CD4-positive, alpha-beta T cell (primary cell): ENCODE measurements at regions not wholly inside any gene's neighbourhood (a gene's known extent, or its start where the extent isn't known, plus 50 kb on each side); places are given as distances from the start of the nearest gene placed in this dataset.

Experiments
- ATAC-seq: fragments of 200-7000 bp; cut with Tn5 transposase; one replicate; pipeline ENCODE4 v1.10.0; 2022; ENCODE audit warnings: mild to moderate bottlenecking; ENCODE audit not compliant: poor library complexity
- CTCF ChIA-PET: fragments of 350-600 bp; sonication (Branson Sonifier 250); formaldehyde crosslinking; loops from one replicate; lab custom pipeline; 2021; ENCODE audit warnings: antibody characterized with exemption, inconsistent platforms; lab: Charles Lee
- POLR2A ChIA-PET: fragments of 350-600 bp; sonication (Branson Sonifier 250); formaldehyde crosslinking; loops from one replicate; lab custom pipeline; 2021; ENCODE audit warnings: antibody characterized with exemption, inconsistent platforms; lab: Charles Lee
- DNase-seq, 14 experiments: peaks; one replicate each; pipeline ENCODE4 v3.0.0-alpha.2; 2013 to 2020; ENCODE audit warnings: mixed read lengths in 2 of 14
- H3K27ac ChIP-seq, 2 donors: one replicate each; pipeline versions ENCODE4 v1.5.1 to v1.7.0; 2013; ENCODE audit warnings: low read length in 2 of 2, low read depth in 1 of 2, mild to moderate bottlenecking in 1 of 2
- H3K27me3 ChIP-seq, 2 experiments: 1 replicate in 1 of 2; 2 replicates in 1 of 2; pipeline versions ENCODE4 v1.6.1 to v1.7.0; 2013; ENCODE audit warnings: low read length in 2 of 2, control low read depth in 1 of 2, mild to moderate bottlenecking in 1 of 2, moderate library complexity in 1 of 2; ENCODE audit not compliant: insufficient read depth in 2 of 2, control insufficient read depth in 1 of 2
- H3K36me3 ChIP-seq: one replicate; pipeline ENCODE4 v1.6.1; 2013; ENCODE audit warnings: low read length, control low read depth; ENCODE audit not compliant: insufficient read depth
- H3K4me1 ChIP-seq: one replicate; pipeline ENCODE4 v1.6.1; 2013; ENCODE audit warnings: low read length, control low read depth; ENCODE audit not compliant: insufficient read depth
- H3K4me3 ChIP-seq: one replicate; pipeline ENCODE4 v1.5.1; 2013; ENCODE audit warnings: mild to moderate bottlenecking, low read length, moderate library complexity
- H3K9me3 ChIP-seq, 2 experiments: 1 replicate in 1 of 2; 2 replicates in 1 of 2; pipeline versions ENCODE4 v1.6.1 to v1.7.0; 2013; ENCODE audit warnings: low read length in 2 of 2, mild to moderate bottlenecking in 2 of 2, control low read depth in 1 of 2, moderate library complexity in 1 of 2; ENCODE audit not compliant: control insufficient read depth in 1 of 2, insufficient read depth in 1 of 2
- H3K27ac Mint-ChIP-seq: one replicate; pipeline ENCODE4 v1.8.0; 2020; ENCODE audit warnings: mixed read lengths
- H3K27me3 Mint-ChIP-seq: one replicate; pipeline ENCODE4 v1.8.0; 2021; ENCODE audit warnings: mixed read lengths
- H3K36me3 Mint-ChIP-seq: one replicate; pipeline ENCODE4 v1.8.0; 2021; ENCODE audit warnings: low read depth, mixed read lengths
- H3K4me1 Mint-ChIP-seq: one replicate; pipeline ENCODE4 v1.8.0; 2021; ENCODE audit warnings: low read depth, mixed read lengths
- H3K4me3 Mint-ChIP-seq: one replicate; pipeline ENCODE4 v1.8.0; 2020; ENCODE audit warnings: mild to moderate bottlenecking, mixed read lengths
- H3K9me3 Mint-ChIP-seq: one replicate; pipeline ENCODE4 v1.8.0; 2020; ENCODE audit warnings: mixed read lengths
- intact Hi-C, 2 experiments: fragments of 100-400 bp; cut with DNase I in 1 of 2; cut with micrococcal nuclease in 1 of 2; formaldehyde crosslinking; loops; one replicate each; pipeline versions ENCODE4 v1.15.1 to v1.9.0; 2023 to 2025; cut with DNase I, micrococcal nuclease
- TF ChIP-seq, protein P1 (sequence below): fragments of 200-600 bp; IDR thresholded peaks from one replicate; pipeline ENCODE4 v1.8.0; 2022; ENCODE audit warnings: antibody characterized with exemption, mild to moderate bottlenecking

DNA sequence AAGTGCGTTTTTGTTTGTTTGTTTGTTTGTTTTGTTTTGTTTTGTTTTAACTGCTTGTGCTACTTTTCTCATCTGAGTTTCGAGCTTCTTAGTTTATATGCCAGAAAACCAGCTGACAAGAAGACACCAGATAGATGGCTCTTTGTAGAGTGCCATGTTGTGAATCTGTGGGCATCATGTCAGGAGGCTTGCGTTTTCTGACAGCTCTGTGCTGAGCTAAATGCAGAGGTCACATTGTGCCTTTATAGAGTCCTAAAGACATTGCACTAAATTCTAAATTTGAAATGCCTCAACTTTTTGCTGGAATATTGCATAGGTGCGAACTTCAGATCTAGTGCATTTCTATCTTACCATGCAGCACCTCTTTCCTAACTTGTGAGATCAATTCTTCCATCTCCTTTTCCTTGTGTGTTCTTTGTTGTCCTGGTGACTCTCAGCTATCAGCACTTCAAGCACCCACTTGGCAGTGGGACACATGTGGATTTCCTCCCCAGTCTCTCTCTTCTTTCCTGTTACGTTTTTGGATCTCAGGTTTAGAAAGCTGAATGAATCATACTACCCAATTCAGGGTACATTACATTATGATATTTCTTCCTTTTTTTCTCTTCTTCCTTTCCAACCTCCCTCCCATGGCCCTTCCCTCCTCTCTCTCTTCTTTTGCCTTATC is 379.0 kb upstream of the RPS23 start:
- DNase-seq, result no peak
- no peaks in the 10 kb centered on the region for H3K4me1 Mint-ChIP-seq
- POLR2A ChIA-PET, result no interaction called here
- no peaks in the 10 kb centered on the region for H3K9me3 ChIP-seq
- TF ChIP-seq, protein P1, sequence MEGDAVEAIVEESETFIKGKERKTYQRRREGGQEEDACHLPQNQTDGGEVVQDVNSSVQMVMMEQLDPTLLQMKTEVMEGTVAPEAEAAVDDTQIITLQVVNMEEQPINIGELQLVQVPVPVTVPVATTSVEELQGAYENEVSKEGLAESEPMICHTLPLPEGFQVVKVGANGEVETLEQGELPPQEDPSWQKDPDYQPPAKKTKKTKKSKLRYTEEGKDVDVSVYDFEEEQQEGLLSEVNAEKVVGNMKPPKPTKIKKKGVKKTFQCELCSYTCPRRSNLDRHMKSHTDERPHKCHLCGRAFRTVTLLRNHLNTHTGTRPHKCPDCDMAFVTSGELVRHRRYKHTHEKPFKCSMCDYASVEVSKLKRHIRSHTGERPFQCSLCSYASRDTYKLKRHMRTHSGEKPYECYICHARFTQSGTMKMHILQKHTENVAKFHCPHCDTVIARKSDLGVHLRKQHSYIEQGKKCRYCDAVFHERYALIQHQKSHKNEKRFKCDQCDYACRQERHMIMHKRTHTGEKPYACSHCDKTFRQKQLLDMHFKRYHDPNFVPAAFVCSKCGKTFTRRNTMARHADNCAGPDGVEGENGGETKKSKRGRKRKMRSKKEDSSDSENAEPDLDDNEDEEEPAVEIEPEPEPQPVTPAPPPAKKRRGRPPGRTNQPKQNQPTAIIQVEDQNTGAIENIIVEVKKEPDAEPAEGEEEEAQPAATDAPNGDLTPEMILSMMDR, result no peak
- H3K4me1 ChIP-seq, result no peaks in the 10 kb centered on the region
- ATAC-seq, result no peak
- no peak overlapping the region for H3K4me3 ChIP-seq
- H3K9me3 Mint-ChIP-seq, result no peaks in the 10 kb centered on the region
- intact Hi-C loops, result no loop called here
- CTCF ChIA-PET, result interaction anchor here (1.5 kb wide), 1 partner anchor 11 kb away, joined by 3 read pairs; no protein-coding TSS in a partner anchor
- no peaks in the 10 kb centered on the region for H3K27me3 ChIP-seq
- no peak overlapping the region for H3K27ac Mint-ChIP-seq
- H3K4me3 Mint-ChIP-seq, result no peak overlapping the region
- H3K36me3 ChIP-seq, result no peaks in the 10 kb centered on the region
- H3K36me3 Mint-ChIP-seq, result no peaks in the 10 kb centered on the region
- no peaks in the 10 kb centered on the region for H3K27me3 Mint-ChIP-seq
- H3K27ac ChIP-seq, result no peak overlapping the region

DNA sequence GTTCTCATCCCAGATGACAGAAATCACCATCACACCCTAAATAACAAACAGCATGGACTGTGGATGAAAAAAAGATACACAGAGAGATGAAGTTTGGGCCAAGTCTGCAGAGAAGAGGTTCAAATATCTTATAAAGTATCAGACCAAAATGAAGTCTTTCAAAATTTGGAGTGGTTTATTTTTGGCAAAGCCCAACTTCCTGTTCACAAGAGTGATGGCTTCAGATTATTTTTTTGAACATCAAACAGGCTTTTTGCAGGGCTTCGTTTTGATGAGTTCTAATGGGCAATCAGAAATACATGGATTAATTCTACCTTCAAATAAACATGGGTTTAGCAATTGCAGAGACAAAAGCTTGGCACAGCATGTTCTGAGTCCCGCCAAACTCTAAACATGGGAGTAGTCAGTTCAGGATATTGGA is 378.2 kb upstream of the RPS23 start:
- Histone ChIP-seq H3K36me3 (no peaks in the 10 kb centered on the region), H3K27ac (no peak overlapping the region), H3K4me1 (no peaks in the 10 kb centered on the region), H3K9me3 (no peaks in the 10 kb centered on the region), H3K4me3 (no peak overlapping the region), H3K27me3 (no peaks in the 10 kb centered on the region)
- ATAC-seq, result no peak
- H3K27ac Mint-ChIP-seq, result no peak overlapping the region
- no peaks in the 10 kb centered on the region for H3K4me1 Mint-ChIP-seq
- intact Hi-C loops, result no loop called here
- POLR2A ChIA-PET, result no interaction called here
- TF ChIP-seq, protein P1, result no peak
- no peak overlapping the region for H3K4me3 Mint-ChIP-seq
- H3K9me3 Mint-ChIP-seq, result no peaks in the 10 kb centered on the region
- no peaks in the 10 kb centered on the region for H3K27me3 Mint-ChIP-seq
- no peaks in the 10 kb centered on the region for H3K36me3 Mint-ChIP-seq
- CTCF ChIA-PET, result interaction anchor here (1.5 kb wide), 1 partner anchor 11 kb away, joined by 3 read pairs; no protein-coding TSS in a partner anchor
- no peak for DNase-seq

DNA sequence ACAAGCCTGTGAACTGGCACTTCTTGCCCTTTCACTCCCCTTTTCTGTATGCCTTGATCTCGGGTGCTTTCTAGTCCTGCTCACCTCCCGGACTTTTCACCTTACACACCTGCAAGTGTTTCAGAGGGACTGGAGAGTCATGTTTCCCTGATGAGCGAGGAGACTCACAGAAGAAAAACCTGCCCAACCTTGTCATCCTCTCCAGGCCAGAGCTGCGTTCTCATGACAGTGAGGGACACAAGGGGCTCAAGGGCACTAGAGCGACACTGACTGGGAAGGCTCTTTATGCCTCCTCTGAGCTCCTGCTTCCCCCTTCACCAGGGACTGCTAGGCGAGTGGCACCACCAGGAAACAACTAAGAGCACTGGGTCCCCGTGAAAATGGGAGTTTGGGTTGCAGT is 376.9 kb upstream of the RPS23 start:
- ChIA-PET CTCF (no interaction called here), POLR2A (no interaction called here)
- no peaks in the 10 kb centered on the region for H3K4me1 Mint-ChIP-seq
- H3K27me3 ChIP-seq, result no peaks in the 10 kb centered on the region
- no peak overlapping the region for H3K27ac ChIP-seq
- no peak overlapping the region for H3K4me3 Mint-ChIP-seq
- H3K36me3 ChIP-seq, result no peaks in the 10 kb centered on the region
- intact Hi-C loops, result no loop called here
- ATAC-seq (no peak), DNase-seq (no peak)
- no peaks in the 10 kb centered on the region for H3K4me1 ChIP-seq
- no peaks in the 10 kb centered on the region for H3K36me3 Mint-ChIP-seq
- TF ChIP-seq, protein P1, result no peak
- H3K9me3 ChIP-seq, result no peaks in the 10 kb centered on the region
- no peak overlapping the region for H3K27ac Mint-ChIP-seq
- H3K4me3 ChIP-seq, result no peak overlapping the region
- H3K9me3 Mint-ChIP-seq, result no peaks in the 10 kb centered on the region
- H3K27me3 Mint-ChIP-seq, result no peaks in the 10 kb centered on the region
